HG02840 (cell line): ENCODE measurements at regions not wholly inside any gene's neighbourhood (a gene's known extent, or its start where the extent isn't known, plus 50 kb on each side); places are given as distances from the start of the nearest gene placed in this dataset.

Experiments
- ATAC-seq: cut with Tn5 transposase; IDR thresholded peaks from one replicate; pipeline ENCODE4 v1.9.1; 2021; ENCODE audit warnings: mild to moderate bottlenecking, moderate library complexity, moderate number of reproducible peaks; ENCODE audit not compliant: unreplicated experiment, low FRiP score

DNA sequence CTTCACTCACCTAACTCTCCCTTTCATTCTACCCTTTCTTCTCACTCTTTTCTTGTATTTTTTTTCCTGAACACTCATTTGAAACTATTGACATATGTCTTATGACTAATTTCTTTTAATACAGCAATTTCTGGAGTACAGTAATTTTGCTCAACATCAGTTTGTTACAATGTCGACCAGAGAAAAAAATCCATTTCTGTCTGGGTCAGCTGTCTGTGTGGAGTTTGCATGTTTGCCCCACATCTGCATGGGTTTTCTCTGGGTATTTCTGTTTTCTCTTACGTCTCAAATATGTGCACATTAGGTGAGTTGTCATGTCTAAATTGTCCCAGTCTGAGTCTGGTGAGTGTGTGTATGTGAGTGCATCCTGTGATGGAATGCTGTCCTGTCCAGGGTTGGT lies 294.8 kb downstream of the HS3ST1 start:
- ATAC-seq = no peak

DNA sequence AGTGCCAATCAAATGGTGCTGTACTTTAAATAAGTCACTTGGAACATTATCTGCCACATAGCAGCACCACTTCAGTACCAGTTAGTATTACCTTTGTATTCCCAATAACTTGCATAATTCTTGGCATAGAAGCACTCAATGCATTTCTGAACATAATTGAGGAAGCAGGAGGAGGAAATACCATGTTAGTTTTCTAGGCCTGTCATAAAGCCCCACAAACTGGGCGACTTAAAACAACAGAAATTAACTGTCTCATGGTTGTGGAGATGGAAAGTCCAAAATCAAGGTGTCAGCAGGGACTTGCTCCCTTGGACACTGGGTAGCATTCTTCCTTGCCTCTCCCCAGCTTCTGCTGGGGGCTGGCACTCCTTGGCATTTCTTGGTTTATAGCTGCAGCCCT lies 296.2 kb downstream of the HS3ST1 start:
- ATAC-seq = no peak

DNA sequence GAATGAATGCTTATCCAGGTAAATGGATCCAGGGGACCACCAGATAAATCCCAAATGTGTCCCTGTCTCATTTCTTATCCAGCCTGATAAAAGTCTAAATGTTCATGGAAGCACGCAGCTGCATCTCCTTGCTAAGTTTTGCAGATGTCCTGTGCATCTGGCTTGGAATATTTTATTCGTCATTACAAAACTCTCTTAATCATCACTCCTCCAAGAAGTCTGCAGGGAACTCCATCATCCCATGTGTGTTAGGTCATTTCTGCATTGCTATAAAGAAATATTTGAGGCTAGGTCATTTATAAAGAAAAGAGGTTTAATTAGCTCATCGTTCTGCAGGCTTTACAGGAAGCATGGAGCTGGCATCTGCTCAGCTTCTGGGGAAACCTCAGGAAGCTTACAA lies 297.2 kb downstream of the HS3ST1 start:
- ATAC-seq = no peak

DNA sequence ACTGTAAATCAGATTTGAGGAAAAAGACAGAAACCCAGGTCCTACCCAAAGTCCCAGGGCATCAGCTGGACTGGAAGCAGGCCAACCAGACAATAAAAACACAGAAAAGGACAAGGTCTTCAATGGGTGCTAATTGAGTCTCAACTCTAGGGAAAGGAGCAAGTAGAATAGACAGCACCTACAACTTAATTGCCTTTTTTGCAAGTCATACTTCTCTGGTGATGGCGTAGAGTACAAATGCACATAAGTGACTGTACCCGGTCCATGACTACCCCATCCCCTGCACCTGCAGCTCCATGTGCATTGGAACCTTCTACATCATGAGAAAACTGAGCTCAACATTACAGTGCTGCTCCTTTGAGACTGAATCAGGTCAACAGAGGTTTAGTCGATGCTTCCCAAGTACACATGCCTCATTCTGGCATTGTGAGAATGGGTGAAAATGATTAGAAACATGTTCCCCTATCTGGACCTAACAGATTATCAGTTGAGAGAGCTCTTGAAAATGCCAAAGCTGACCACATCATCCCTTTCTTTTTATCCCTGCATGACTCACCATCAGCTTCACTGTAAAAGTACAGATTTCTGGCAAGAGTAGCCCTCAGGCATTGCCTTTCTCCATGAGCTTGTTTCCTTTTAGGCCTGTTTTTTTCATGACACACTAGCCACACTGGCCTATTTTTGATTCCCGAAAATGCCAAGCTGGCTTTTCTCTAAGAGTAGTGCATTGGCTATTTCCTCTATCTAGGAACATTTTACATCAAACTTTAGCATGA lies 298.3 kb downstream of the HS3ST1 start:
- no peak for ATAC-seq

DNA sequence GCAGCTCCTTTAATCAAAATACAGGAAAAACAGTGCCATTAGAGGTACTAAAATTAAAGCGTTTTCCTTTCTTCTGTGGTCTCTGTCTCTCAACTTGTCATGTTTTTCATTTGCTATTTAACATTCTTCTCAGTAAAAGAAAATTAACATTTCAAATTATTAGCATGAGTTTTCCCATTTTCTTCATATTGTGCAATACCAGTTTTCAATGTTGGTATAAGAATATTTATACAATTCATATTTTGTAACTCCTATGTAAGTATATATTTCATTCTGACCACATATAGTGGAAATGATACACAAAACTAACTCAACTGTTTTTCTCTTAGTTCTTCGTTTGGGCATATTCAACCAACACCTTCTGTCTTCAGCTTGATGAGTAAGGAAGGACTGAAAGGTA lies 308.3 kb downstream of the HS3ST1 start:
- no peak for ATAC-seq

DNA sequence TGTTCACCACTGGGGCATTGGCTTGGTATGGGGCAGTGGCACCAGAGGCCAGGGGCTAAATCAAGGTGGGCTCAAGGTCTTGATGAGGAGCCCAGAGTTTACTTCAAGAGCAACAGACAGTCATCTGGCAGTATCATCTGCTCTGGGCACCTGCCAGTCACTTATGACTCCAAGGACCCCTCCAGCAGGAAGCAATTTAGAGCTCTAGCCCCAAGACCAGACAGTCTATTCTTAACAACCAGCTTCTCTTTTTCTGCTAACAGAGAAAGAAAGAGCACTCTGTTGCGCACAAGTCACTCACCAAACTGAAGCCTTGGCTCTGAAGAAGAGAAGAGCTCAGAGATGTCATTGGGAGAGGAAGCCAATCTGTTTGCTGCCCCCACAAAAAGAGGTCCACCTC lies 309.2 kb downstream of the HS3ST1 start:
- no peak for ATAC-seq

DNA sequence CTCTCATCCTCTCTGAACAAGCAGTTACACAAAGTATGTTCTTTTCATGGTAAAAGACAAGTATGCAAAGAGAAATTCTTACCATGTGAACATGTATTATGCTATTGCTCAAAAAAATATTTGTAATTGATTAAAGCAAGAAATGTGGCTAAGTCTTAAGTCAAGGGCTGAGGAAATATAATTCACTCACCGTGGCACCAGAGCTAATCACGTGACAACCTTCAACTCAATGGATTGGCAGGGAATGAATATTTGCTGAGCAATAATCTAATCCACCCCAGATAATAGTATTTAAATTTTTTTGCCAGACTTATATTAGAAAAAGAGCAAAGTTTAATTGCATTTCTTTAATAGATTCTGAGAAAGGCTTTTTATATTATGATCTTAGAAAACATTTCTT lies 310.2 kb downstream of the HS3ST1 start:
- ATAC-seq = no peak

DNA sequence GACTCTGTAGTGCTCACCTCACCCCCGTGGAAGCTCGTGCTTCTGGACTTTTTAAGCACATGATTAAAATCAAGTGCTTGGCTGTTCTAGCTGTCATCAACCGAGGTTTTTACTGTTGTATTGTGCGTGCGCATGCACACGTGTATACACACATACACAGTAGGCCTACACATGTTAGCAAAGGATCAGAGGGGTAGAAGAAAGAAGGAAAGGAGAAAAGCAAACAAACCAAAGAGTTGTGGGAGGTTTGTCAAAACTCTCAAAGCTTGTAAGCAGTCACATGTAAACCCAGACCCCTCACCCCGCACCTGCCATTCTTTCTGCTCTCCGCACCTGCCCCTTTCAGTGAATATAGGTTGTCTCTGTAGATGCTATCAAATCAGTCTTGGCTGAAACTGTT lies 311.8 kb downstream of the HS3ST1 start:
- no peak for ATAC-seq

DNA sequence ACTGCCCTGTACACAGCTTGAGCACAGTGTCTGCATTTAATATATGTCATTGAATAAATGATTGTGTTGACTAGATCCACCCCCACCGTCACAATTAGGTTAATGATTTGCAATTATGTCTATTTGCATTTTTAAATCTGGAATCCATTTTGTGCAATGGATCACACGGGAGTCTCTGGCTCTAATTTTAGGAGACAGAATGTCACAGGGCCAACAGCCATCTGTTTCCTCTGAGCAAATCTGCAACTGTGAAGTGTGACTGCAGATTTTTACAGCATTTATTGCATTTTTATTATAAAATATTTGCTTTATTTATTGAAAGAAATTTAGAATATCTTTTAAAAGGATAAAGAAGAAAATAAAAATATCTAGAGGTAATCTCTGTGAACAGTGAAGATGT lies 316.8 kb downstream of the HS3ST1 start:
- no peak for ATAC-seq

DNA sequence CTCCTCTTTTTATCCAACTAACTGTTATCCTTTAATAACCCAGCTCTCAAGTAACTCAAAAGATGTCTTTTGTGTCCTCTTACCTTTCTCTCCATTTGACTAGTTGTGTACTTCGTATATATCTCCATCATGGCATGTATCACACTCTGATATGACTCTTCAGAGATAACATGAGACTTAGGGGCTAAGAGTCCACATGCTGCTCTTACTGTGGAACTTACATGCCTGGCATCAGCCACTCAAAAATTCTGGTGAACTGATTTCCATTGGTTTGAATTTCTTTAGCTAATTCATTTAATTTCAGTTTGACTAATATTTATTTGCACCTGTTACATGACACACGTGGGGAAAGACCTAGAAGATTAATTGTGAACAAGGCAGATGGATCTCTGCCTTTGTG lies 317.3 kb downstream of the HS3ST1 start:
- no peak for ATAC-seq

DNA sequence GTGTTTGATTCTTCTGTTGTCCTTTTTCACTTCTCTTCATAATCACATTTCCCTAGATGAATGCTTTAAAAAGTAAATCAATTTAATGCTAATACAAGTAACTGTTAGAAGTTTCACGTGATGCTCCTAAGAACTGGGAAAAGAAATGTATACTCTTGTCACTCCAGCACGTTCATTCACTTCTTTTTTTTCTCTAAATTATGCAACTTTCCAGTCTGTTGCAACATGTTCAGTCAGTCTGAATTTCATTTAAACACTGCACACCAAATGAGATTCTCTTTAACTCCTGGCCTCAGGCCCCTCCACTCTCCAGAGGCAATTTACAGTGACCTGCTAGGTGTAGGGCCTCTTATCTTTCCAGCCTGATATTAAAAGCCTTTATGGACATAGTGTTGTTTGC lies 321.9 kb downstream of the HS3ST1 start:
- no peak for ATAC-seq

DNA sequence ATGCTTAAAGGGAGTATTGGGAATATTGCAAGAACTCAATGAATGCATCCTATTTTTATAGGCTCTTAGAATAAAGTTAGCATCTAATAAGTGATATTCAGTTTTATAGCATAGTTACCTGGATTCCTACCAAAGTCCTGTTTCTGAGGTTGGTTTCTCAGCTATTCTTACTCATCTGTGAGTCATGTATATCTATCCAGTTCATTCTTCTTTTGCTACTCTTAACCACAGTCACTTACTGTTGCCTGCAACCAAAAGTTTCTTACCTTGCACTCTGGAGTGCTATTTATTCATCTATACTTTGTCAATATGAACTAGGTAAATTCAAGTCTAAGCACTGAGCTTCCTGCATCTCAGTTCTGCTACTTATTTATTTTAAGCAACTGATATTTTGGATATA lies 322.5 kb downstream of the HS3ST1 start:
- no peak for ATAC-seq

DNA sequence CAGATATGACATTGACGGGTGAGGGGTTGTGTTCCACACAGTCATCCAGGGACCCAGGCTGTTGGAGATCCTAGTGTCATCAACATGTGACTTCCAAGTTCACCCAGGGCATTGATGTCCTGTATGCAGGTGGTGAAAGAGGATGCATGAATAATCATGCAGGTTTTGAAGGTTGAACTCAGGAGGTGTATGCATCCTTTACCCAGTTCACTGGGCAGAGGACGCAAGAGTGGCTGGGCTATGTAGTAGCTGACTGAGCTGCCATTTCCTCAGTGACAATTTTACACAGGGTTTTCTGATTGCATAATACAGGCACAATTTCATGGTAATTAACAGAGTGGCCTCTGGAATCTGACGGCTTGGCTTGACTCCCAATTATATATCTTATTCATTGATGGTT lies 323.0 kb downstream of the HS3ST1 start:
- ATAC-seq = no peak

DNA sequence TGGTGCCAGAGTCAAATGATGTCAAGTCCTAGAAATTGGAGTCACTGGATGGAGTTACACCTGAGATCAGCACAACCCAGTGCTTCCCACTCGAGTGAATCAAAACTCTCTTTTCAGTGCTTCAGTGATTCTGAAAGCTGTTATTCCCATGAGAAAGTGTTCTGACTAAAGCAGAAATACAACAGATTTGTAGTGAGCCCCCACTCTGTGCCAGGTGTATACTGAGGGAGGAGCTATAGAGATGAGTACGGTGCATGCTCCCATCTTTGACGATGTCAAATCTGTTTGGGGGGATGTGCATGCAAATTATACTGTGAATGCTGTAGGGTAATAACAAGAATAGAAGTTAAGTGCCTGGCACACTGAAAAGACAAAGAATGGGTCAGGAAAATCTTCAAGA lies 330.2 kb downstream of the HS3ST1 start:
- ATAC-seq = no peak

DNA sequence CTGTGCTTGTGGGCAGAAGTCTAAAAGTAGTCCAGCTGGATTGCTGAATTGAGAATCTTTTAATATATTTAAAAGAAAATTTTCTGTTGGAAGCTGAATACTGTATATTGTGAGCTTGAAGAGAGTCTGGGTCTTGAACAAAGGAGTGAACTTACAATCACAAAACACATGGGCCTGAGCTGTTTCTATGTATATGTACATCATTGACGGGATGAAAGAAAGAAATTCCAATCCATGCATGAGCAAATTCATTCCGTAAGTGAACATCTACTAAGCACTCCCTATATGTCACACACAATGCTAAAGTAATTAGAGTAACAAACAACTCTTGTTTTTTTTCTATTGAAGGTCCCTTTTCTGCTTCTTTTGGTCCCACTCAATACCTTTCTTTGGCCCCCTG lies 331.0 kb downstream of the HS3ST1 start:
- ATAC-seq = no peak

DNA sequence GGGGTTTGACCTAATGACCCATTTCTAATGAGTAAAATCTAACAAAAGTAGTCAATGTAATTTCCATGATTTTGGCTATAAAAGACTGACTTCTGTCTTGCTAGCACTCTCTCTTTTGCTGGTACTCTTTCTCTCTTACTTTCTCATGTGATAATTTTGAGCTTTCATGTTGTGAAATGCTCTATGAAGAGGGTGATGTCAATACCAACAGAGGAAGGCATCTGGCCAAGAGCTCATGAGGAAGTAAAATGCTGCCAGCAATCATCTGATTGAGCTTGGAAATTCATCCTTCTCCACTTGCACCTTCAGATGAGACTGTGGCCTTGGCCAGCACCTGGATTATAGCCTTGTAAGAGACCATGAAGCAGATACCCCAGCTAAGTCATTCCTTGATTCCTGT lies 347.7 kb downstream of the HS3ST1 start:
- ATAC-seq = no peak

DNA sequence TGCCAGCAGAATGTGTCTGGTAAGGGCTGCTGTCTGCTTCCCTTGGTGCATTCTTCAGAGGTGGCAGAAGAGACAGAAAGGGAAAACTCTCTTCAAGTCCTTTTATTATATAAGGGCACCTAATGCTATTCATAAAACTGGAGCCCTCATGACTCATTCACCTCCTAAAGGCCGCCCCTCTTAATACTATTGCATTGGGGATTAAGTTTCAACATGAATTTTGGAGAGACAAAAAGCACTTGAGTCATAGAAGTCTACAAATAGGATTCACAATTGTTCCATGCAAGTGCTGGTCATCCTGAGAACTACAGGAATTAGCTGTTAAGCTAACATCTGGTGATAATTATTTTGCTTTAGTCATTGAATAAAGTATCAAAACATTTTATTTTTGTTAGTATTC lies 349.5 kb downstream of the HS3ST1 start:
- ATAC-seq = no peak

DNA sequence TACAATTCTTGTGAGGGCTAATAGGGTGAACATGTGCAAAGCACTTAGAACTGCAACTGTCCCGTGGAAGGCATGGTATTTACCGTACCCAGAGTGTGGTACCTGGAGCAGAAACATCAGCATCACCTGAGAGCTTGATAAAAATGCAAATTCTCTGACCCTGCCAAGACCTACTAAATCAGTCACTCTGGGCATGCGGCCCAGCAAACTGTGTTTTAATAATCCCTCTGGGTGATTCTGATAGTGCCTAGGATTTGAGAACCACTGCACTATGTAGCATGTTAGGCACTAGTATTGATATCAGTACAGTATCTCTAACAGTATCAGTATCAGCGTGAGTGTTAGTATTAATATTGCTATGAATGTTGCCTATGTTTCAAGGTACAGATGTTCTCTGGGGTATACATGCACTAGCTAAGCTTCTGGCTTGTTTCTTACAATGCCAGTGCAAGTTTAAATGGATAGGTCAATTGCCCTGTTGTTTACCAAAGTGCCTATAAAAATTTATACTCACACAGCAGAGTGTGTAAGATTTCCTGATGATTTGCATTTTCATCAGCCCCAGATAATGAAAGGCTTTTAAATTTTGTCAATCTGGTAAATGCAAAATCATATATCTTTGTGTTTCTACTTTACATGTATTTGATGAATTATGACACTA lies 354.0 kb downstream of the HS3ST1 start:
- ATAC-seq = no peak

DNA sequence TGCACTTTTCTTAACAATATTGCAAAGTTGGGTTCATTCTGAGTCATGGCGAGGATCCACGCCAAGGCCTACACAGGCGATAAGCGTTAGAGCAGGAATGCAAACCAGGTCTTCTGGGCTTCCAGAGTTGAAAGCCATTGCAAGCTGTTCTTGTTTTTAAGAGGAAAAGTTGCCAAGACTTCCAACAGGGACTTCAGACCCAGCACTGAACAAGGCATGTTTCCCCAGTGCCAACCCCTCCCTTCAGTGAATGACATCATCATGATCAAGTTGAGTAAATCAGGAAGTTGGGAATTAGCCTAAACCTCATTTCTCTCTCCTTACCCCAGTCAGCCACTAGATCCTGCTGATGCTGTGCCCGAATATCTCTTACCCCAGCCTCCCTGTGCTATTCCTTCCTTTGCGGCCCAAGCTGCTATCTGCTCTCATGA lies 355.1 kb downstream of the HS3ST1 start:
- no peak for ATAC-seq

DNA sequence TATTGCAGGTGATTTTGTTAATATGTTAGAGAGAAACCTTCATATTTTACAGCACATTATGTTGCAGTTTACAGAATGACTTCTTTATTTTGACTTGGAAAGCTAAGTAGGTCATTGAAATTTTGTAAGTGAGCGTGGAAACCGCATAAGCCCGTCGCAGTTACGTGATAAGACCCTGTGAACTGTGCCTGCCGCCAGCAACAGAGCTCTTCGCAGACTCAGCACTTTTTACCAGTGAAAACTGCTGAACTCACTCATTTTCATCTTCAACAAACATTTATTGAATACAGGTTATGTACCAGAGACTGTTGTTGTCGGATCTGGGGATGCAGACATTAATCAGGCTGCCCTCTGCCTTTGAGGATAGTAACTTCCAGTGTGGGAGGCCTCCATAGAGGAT lies 355.7 kb downstream of the HS3ST1 start:
- ATAC-seq = no peak

DNA sequence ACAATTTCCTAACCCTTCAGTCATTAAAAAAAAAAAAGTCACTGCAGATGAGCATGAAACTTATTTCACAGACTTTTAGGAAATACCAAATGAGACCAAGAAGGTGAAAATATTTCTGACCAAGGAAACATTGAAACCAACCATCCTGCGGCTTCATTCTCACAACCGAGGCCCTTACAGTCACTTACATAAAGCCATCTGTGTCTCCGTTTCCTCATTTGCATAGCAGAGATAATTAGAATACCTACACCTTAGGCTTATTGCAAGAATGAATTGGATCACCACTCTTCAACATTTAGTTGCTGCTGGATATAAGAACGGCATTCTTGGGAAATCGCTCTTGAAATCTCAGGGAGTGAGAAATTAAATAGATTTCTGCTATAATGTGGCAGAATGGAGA lies 356.2 kb downstream of the HS3ST1 start:
- no peak for ATAC-seq

DNA sequence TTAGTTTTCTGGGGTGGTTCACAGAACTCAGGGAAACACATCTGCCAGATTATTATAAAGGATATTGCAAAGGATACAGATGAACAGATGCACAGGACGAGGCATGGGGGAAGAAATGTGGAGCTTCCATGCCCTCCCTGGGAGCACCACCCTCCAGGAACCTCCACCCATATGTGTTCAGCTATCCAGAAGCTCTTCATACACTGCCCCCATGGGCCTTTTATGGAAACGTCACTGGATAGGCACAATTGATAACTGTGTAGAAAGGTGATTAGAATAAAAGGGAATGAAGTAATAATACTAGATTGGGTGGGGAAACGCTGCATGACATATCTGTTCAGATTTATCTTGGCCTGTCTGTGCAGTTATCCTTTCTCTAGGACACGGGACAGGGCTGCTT lies 357.9 kb downstream of the HS3ST1 start:
- no peak for ATAC-seq
